HL-60 (cell line): ENCODE measurements at regions not wholly inside any gene's neighbourhood (a gene's known extent, or its start where the extent isn't known, plus 50 kb on each side); places are given as distances from the start of the nearest gene placed in this dataset.

Source experiments
- CTCF ChIP-seq: IDR thresholded peaks from one replicate; pipeline ENCODE4 v1.5.1; 2011; ENCODE audit warnings: low read length, control low read depth, inconsistent platforms; ENCODE audit not compliant: insufficient read depth
- POLR2AphosphoS5 ChIP-seq: IDR thresholded peaks from 2 replicates; pipeline ENCODE4 v1.6.1; 2012; ENCODE audit warnings: low read depth
- REST ChIP-seq: IDR thresholded peaks from 2 replicates; pipeline ENCODE4 v1.6.1; 2012; ENCODE audit warnings: low read depth; ENCODE audit not compliant: insufficient replicate concordance
- SPI1 ChIP-seq: IDR thresholded peaks from 2 replicates; pipeline ENCODE4 v1.6.1; 2012; ENCODE audit warnings: low read depth, mild to moderate bottlenecking, borderline replicate concordance

- no peak for TF ChIP-seq POLR2AphosphoS5
- no peak for TF ChIP-seq CTCF
- TF ChIP-seq REST, result no peak
- no peak for TF ChIP-seq SPI1
These were observed 86.8 kb downstream of the LSM3 start for GRCh38 chr3:14265246-14265962.
